CD4-positive, alpha-beta T cell treated with Interleukin-2 at 100 ng/mL for 4 hours (primary cell): ENCODE measurements at regions not wholly inside any gene's neighbourhood (a gene's known extent, or its start where the extent isn't known, plus 50 kb on each side); places are given as distances from the start of the nearest gene placed in this dataset.

Experiments used
- DNase-seq: peaks from one replicate; pipeline ENCODE4 v3.0.0-alpha.2; 2020; ENCODE audit warnings: low spot score

- DNase-seq = no peak
These were observed 389.9 kb downstream of the PLPP3 start for GRCh38 chr1:56189454-56189853.

- no peak for DNase-seq
These were observed 390.5 kb downstream of the PLPP3 start for GRCh38 chr1:56188855-56189254.

- DNase-seq = no peak
These were observed 391.1 kb downstream of the PLPP3 start for GRCh38 chr1:56188221-56188620.

- no peak for DNase-seq
These were observed 392.0 kb downstream of the PLPP3 start for GRCh38 chr1:56187405-56187804.

- DNase-seq = no peak
These were observed 393.9 kb downstream of the PLPP3 start for GRCh38 chr1:56185493-56185892.

- DNase-seq = no peak
These were observed 396.2 kb downstream of the PLPP3 start for GRCh38 chr1:56183151-56183550.

GRCh38 chr1:56180520-56181190 lies 398.7 kb downstream of the PLPP3 start:
- DNase-seq = no peak

GRCh38 chr1:56179543-56179942 lies 399.8 kb downstream of the PLPP3 start:
- DNase-seq = no peak

GRCh38 chr1:56175211-56175610 lies 404.2 kb downstream of the PLPP3 start:
- DNase-seq = no peak

- DNase-seq = no peak
These were observed 405.0 kb downstream of the PLPP3 start for GRCh38 chr1:56174176-56174885.

- DNase-seq = no peak
These were observed 405.6 kb downstream of the PLPP3 start for GRCh38 chr1:56173736-56174135.

GRCh38 chr1:56171670-56172069 lies 407.7 kb downstream of the PLPP3 start:
- DNase-seq = no peak

- DNase-seq = no peak
These were observed 408.5 kb downstream of the PLPP3 start for GRCh38 chr1:56170784-56171320.

- no peak for DNase-seq
These were observed 409.5 kb downstream of the PLPP3 start for GRCh38 chr1:56169856-56170255.

- no peak for DNase-seq
These were observed 411.2 kb downstream of the PLPP3 start for GRCh38 chr1:56168176-56168575.

GRCh38 chr1:56167596-56167995 lies 411.8 kb downstream of the PLPP3 start:
- DNase-seq = no peak

- DNase-seq = no peak
These were observed 418.5 kb downstream of the PLPP3 start for GRCh38 chr1:56160773-56161315.

GRCh38 chr1:56156971-56157876 lies 422.1 kb downstream of the PLPP3 start:
- no peak for DNase-seq

- DNase-seq = no peak
These were observed 426.1 kb downstream of the PLPP3 start for GRCh38 chr1:56153276-56153675.

GRCh38 chr1:56152635-56153034 lies 426.7 kb downstream of the PLPP3 start:
- no peak for DNase-seq

- no peak for DNase-seq
These were observed 428.0 kb downstream of the PLPP3 start for GRCh38 chr1:56151402-56151801.
